H1 (cell line): ENCODE measurements at regions not wholly inside any gene's neighbourhood (a gene's known extent, or its start where the extent isn't known, plus 50 kb on each side); places are given as distances from the start of the nearest gene placed in this dataset.

Experiments used
- ASH2L ChIP-seq: fragments of 200-600, 300-600 bp; sonication (generic); IDR thresholded peaks from one replicate; pipeline ENCODE4 v1.7.1; 2017; ENCODE audit warnings: low read length
- BRCA1 ChIP-seq: IDR thresholded peaks from 2 replicates; pipeline ENCODE4 v1.6.1; 2012; ENCODE audit warnings: low read depth, low read length, improper control_type of control experiment
- CREB1 ChIP-seq: IDR thresholded peaks from 2 replicates; pipeline ENCODE4 v1.6.1; 2012; ENCODE audit warnings: inconsistent platforms
- EP300 ChIP-seq, 2 experiments: IDR thresholded peaks; 1 replicate in 1 of 2; 2 replicates in 1 of 2; pipeline ENCODE4 v1.6.1; 2011 to 2012; ENCODE audit warnings: low read depth in 2 of 2, low read length in 2 of 2, mild to moderate bottlenecking in 2 of 2, borderline replicate concordance in 1 of 2, inconsistent platforms in 1 of 2, moderate library complexity in 1 of 2
- HDAC6 ChIP-seq: IDR thresholded peaks from one replicate; pipeline ENCODE4 v1.7.1; 2012; ENCODE audit warnings: low read depth, mild to moderate bottlenecking, inconsistent platforms, low read length, moderate library complexity
- KDM4A ChIP-seq: IDR thresholded peaks from one replicate; pipeline ENCODE4 v1.7.1; 2012; ENCODE audit warnings: low read depth, mild to moderate bottlenecking, moderate library complexity, low read length, inconsistent platforms; ENCODE audit not compliant: severe bottlenecking
- MAFK ChIP-seq: IDR thresholded peaks from 2 replicates; pipeline ENCODE4 v1.6.1; 2012; ENCODE audit warnings: low read depth, mild to moderate bottlenecking, improper control_type of control experiment, low read length
- RBBP5 ChIP-seq: IDR thresholded peaks from 2 replicates; pipeline ENCODE4 v1.7.1; 2012; ENCODE audit warnings: low read depth, mild to moderate bottlenecking, inconsistent platforms, low read length, moderate library complexity, borderline replicate concordance
- TAF7 ChIP-seq: optimal IDR thresholded peaks from 2 replicates; pipeline ENCODE3; 2011; ENCODE audit warnings: low read depth, mild to moderate bottlenecking, inconsistent platforms, low read length, moderate library complexity, borderline replicate concordance
- TEAD4 ChIP-seq: IDR thresholded peaks from 2 replicates; pipeline ENCODE4 v1.6.1; 2012; ENCODE audit warnings: low read depth, low read length, inconsistent platforms, mixed read lengths

DNA sequence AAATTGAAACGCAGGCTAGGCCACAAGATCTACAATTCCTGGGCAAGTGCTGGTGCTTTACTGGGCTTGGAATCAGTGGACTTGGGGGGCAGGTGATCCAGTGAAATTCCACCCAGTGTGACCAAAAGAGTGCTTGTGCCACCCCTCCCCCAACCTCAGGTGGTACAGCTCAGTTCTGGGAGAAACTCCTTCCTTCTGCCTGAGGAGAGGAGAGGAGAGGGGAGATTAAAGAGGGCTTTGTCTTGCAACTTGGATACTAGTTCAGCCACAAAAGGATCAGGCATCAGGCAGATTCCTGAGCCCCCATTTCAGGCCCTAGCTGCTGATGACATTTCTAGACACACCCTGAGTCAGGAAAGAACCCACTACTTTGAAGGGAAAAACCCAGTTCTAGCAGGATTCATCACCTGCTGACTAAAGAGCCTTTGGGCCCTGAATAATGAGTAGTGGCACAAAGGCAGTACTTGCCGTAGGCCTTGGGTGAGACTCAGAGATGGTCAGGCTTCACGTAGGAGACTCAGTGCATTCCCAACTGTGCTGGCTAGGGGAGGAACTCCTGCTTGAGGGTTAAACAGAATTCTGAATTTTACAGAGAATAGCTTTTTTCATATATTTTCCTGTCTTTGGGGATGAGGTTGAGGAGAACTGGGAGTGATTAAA lies 446.7 kb downstream of the BMP2 start (continued):
- TF ChIP-seq HDAC6: no peak
- peak; percentile 89; the same call in 1 of the 2 replicates for TF ChIP-seq RBBP5
- no peak for TF ChIP-seq BRCA1
- no peak for TF ChIP-seq MAFK
- TF ChIP-seq CREB1: no peak
- no peak for TF ChIP-seq KDM4A
- no peak for TF ChIP-seq TAF7
- no peak; a peak in 1 of 3 replicates for TF ChIP-seq EP300 (IDR thresholded peaks at IDR 0.05; ENCODE audit: borderline replicate concordance in 1 of 2, low read depth in 2 of 2, low read length in 2 of 2)
- TF ChIP-seq ASH2L: peak; percentile 86
- 0 out of 2 replicates have a peak, but pooled peaks have one; percentile 3 for TF ChIP-seq TEAD4
